ENCODE measurements at regions not wholly inside any gene's neighbourhood (a gene's known extent, or its start where the extent isn't known, plus 50 kb on each side); places are given as distances from the start of the nearest gene placed in this dataset.

- Histone ChIP-seq H3F3A (ENCODE audit: insufficient read depth) (no peaks in the 10 kb centered on the region), H2AFZ (no peak overlapping the region), H3K36me3 (ENCODE audit: low read depth) (no peaks in the 10 kb centered on the region), H3K27me3 (replicated peaks; ENCODE audit: insufficient read depth) (no peaks in the 10 kb centered on the region), H3K9me2 (ENCODE audit: insufficient read depth) (no peaks in the 10 kb centered on the region), H3K9ac (no peak overlapping the region), H3K4me1 (ENCODE audit: insufficient read depth) (no peaks in the 10 kb centered on the region), H3K4me3 (no peak overlapping the region), H3K27ac (no peak overlapping the region), H4K20me1 (ENCODE audit: insufficient read depth) (no peaks in the 10 kb centered on the region), H3K79me2 (ENCODE audit: insufficient read depth) (no peaks in the 10 kb centered on the region), H3K9me3 (ENCODE audit: low read depth) (no peaks in the 10 kb centered on the region), H3K4me2 (ENCODE audit: unreplicated experiment) (no peak overlapping the region)
- WGBS, 2 experiments (ENCODE audit: low coverage in 1 of 2, low lambda C conversion rate in 2 of 2, missing lambda C conversion rate in 2 of 2), result 70 to 71% methylated on average over 4 of the region's 4 CpGs
- no peak for DNase-seq
- in situ Hi-C loops (cut with MboI), result no loop called here
- TF ChIP-seq EZH2 (IDR thresholded peaks at IDR 0.05; ENCODE audit: insufficient read depth, poor library complexity, severe bottlenecking), result no peak
- TF ChIP-seq EZH2phosphoT487 (IDR thresholded peaks at IDR 0.05; ENCODE audit: insufficient read depth, low read depth), result no peak
These were observed 57.3 kb upstream of the PJA2 start for GRCh38 chr5:109467058-109467457.
